ENCODE measurements at regions not wholly inside any gene's neighbourhood (a gene's known extent, or its start where the extent isn't known, plus 50 kb on each side); places are given as distances from the start of the nearest gene placed in this dataset.
"Not testable (repeated sequence)": the region's sequence is repeated elsewhere in the genome, so short reads cannot be mapped to it uniquely, and the experiment has no call there.

DNA sequence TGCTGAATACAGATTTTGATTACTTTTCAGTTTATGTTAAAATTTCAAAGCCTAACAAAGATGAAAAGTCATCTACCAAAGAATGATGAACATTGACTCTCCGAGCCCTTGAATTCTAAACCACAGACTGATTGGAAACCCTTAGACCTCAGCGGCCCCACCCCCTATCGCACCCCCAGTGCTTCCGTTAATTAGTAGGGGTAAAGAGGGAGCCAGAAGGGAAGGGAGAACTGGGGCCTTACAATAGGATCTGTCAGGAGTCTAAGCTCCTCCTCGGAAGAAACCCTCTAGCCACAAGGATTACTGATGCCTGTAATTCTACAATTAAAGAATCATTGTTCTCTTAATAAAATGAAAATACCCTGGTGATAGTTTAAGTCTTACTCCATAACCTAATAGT lies 79.7 kb upstream of the JARID2 start:
- no peak for DNase-seq (ENCODE audit: low read depth in 2 of 2)

DNA sequence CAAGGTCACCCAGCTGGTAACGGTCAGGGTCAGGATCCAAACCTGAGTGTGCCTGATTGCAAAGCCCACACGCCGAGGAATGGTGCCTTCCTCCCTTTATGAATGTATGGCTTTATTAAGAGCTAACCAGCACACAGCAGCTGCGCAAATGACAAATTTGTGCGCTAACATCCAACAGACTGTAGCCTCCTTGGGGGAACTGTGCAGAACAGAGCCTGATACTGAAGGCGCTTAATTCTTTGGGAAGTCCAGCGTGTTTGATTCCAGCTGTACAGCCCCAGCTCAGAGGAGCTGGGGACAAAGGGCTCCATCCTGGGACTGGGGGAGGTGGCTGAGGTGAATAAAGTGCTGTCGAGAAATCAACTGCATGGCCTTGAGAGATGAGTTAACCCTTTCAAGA lies 75.7 kb upstream of the JARID2 start:
- no peak for DNase-seq (ENCODE audit: low read depth in 2 of 2)

- no peak for DNase-seq (ENCODE audit: low read depth in 2 of 2)
Observed at GRCh38 chr6:15171026-15171425, 74.8 kb upstream of the JARID2 start.

DNA sequence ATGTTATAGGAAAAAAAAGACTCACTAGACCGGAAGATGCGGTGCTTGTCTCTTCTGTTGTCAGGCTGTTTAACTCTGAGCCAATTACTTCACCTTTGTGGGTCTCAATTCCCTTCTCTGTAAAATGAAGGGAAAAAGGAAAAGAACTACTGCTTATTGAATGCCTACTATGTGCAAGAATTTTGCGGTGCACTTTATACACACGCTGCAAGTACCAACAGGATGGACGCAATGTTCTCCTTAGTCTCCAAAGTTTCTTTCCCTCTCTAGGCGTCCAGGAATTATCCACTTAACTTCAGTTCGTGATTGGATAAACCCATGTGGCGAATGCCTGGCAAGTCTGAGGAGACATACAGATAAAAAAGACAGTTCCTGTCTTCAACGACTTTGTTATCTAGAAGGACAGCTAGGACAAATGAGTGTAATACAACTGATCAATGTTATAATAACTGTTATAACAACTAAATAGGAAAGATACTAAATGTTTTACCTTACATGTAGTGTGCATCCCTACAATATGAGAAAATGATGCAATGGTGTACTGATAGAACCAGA lies 69.0 kb upstream of the JARID2 start:
- DNase-seq (ENCODE audit: low read depth in 2 of 2) = no peak

- no peak for DNase-seq (ENCODE audit: low read depth in 2 of 2)
Observed at GRCh38 chr6:15183979-15184378, 61.9 kb upstream of the JARID2 start.

- no peak for DNase-seq (ENCODE audit: low read depth in 2 of 2)
Observed at GRCh38 chr6:15184441-15184861, 61.4 kb upstream of the JARID2 start.

- not testable (repeated sequence) for DNase-seq (ENCODE audit: low read depth in 2 of 2)
Observed at GRCh38 chr6:15185111-15185510, 60.8 kb upstream of the JARID2 start.

GRCh38 chr6:15193451-15193850 lies 52.4 kb upstream of the JARID2 start:
- not testable (repeated sequence) for DNase-seq (ENCODE audit: low read depth in 2 of 2)

DNA sequence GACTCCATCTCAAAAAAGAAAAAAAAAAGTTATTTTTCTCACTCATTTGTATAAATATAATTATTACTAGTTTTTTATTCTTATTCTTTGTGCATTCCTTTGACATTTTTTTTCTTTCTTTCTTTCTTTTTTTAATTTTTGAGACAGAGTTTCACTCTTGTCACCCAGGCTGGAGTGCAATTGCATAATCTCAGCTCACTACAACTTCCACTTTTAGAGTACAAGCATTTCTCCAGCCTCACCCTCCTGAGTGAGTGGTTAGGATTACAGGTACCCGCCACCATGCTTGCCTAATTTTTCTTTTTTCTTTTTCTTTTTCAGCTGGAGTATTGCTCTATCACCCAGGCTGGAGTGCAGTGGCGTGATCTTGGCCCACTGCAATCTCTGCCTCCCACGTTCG lies 51.4 kb upstream of the JARID2 start:
- no peak for DNase-seq (ENCODE audit: low read depth in 2 of 2)

All from stimulated activated CD8-positive, alpha-beta memory T cell treated with anti-CD3 and anti-CD28 coated beads, Interleukin-2, amount 100 ng/mL, for 1 hour (primary cell).